ENCODE measurements at regions not wholly inside any gene's neighbourhood (a gene's known extent, or its start where the extent isn't known, plus 50 kb on each side); places are given as distances from the start of the nearest gene placed in this dataset.

- CTCF ChIA-PET = no interaction called here
- POLR2A ChIA-PET = no interaction called here
- TF ChIP-seq, protein P1, sequence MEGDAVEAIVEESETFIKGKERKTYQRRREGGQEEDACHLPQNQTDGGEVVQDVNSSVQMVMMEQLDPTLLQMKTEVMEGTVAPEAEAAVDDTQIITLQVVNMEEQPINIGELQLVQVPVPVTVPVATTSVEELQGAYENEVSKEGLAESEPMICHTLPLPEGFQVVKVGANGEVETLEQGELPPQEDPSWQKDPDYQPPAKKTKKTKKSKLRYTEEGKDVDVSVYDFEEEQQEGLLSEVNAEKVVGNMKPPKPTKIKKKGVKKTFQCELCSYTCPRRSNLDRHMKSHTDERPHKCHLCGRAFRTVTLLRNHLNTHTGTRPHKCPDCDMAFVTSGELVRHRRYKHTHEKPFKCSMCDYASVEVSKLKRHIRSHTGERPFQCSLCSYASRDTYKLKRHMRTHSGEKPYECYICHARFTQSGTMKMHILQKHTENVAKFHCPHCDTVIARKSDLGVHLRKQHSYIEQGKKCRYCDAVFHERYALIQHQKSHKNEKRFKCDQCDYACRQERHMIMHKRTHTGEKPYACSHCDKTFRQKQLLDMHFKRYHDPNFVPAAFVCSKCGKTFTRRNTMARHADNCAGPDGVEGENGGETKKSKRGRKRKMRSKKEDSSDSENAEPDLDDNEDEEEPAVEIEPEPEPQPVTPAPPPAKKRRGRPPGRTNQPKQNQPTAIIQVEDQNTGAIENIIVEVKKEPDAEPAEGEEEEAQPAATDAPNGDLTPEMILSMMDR (IDR thresholded peaks at IDR 0.05; ENCODE audit: control extremely low read depth, extremely low read depth, low read depth, missing control alignments) = no peak
- no peak for DNase-seq (ENCODE audit: extremely low spot score)
These were observed 420.7 kb upstream of the SLC8A1 start for GRCh38 chr2:40872580-40872979.

DNA sequence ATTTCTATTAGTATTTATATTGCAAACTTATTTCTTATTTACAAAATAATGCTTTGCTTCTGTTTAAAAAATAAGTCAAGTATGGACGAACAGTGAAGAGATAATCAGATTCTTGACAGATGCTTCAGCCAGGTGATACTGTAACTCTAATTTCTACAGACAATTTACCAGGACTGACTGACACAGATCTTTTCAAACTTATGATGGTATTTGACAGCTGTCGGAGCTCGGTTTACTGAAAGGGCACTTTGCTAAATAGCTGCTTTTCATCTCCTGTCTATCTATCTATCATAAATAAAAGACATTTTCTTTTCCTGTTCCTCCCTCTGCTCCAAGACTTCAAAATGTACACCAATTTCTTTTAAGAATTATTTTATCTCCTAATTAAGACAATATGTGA is 422.5 kb upstream of the SLC8A1 start:
- TF ChIP-seq, protein P1 (IDR thresholded peaks at IDR 0.05; ENCODE audit: control extremely low read depth, extremely low read depth, low read depth, missing control alignments) = no peak
- no peak for DNase-seq (ENCODE audit: extremely low spot score)
- POLR2A ChIA-PET = no interaction called here
- CTCF ChIA-PET = no interaction called here

DNA sequence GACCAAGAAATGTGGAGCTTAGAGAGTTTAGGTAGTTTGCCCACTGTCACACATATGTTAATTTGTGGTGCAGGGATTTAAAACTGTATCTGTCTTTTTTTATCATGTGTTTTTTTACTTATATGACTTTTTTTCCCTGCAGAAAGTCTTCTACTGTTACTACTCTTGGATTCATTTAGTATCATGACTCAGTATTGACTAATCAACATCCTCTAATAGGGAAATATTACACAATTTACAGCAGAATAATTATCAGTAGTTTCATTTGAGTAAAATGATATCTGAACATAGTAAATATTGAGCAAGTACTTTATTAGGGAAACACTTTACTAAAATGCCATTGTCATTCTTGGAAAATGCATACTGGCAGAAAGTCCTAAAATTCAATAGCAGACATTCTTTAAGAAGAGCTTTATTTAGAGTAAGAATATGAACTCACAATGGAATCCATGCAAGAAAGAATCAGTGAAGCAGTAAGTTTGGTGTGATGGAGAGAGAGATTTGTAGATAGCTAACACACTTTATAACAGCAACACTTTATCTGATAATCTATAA is 425.9 kb upstream of the SLC8A1 start:
- ChIA-PET CTCF (interaction anchor here (2.2 kb wide), 1 partner anchor 10 kb away, joined by 6 read pairs; no protein-coding TSS in a partner anchor), POLR2A (no interaction called here)
- DNase-seq (ENCODE audit: extremely low spot score) = no peak
- TF ChIP-seq, protein P1 (IDR thresholded peaks at IDR 0.05; ENCODE audit: control extremely low read depth, extremely low read depth, low read depth, missing control alignments) = no peak

DNA sequence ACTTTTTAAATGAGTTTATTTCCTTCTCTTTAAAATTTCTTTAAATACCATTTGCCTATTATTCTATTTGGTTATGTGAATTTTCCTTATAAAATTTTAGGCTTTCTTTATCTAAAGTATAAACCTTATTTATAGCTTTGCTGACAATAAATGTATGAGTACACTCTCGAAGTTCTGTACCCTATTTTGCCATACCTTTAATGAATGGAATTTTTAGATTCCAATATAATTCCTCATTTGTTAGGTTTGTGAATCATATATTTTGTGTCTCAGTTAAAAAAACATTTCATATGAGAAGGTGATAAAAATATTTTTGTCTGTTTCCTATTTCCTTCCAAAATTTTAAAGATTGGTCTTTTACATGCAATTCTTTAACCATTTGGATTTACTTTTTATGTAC is 427.4 kb upstream of the SLC8A1 start:
- ChIA-PET POLR2A (no interaction called here), CTCF (interaction anchor here (1.6 kb wide), 1 partner anchor 29 kb away, joined by 3 read pairs; no protein-coding TSS in a partner anchor)
- TF ChIP-seq, protein P1 (IDR thresholded peaks at IDR 0.05; ENCODE audit: control extremely low read depth, extremely low read depth, low read depth, missing control alignments) = no peak
- DNase-seq (ENCODE audit: extremely low spot score) = no peak

- CTCF ChIA-PET = no interaction called here
These were observed 434.2 kb upstream of the SLC8A1 start for GRCh38 chr2:40886100-40886499.

GRCh38 chr2:40886655-40887054 is 434.8 kb upstream of the SLC8A1 start:
- DNase-seq (ENCODE audit: extremely low spot score) = no peak
- POLR2A ChIA-PET = no interaction called here
- TF ChIP-seq, protein P1 (IDR thresholded peaks at IDR 0.05; ENCODE audit: control extremely low read depth, extremely low read depth, low read depth, missing control alignments) = no peak
- CTCF ChIA-PET = interaction anchor here (0.6 to 2.0 kb wide), 3 partner anchors 10 to 508 kb away, joined by 3 to 6 read pairs (median 4); no protein-coding TSS in a partner anchor

More at GRCh38 chr2:40886100-40886499, 434.2 kb upstream of the SLC8A1 start:
- DNase-seq (ENCODE audit: extremely low spot score) = no peak
- POLR2A ChIA-PET = no interaction called here
- TF ChIP-seq, protein P1 (IDR thresholded peaks at IDR 0.05; ENCODE audit: control extremely low read depth, extremely low read depth, low read depth, missing control alignments) = no peak

Data from GM10248 (cell line).